H1 (cell line): ENCODE measurements at regions not wholly inside any gene's neighbourhood (a gene's known extent, or its start where the extent isn't known, plus 50 kb on each side); places are given as distances from the start of the nearest gene placed in this dataset.

Experiments used
- CTCF ChIA-PET: fragments of 300-600 bp; sonication (Branson Sonifier 250); formaldehyde crosslinking; loops from one replicate; lab custom pipeline; 2021; ENCODE audit not compliant: partially characterized antibody; lab: Charles Lee
- POLR2A ChIA-PET: fragments of 300-600 bp; sonication (Branson Sonifier 250); formaldehyde crosslinking; loops from one replicate; lab custom pipeline; 2021; ENCODE audit warnings: inconsistent platforms; ENCODE audit not compliant: partially characterized antibody; lab: Charles Lee
- DNase-seq, 2 experiments: peaks; one replicate each; pipeline versions ENCODE4 v3.0.0 to v3.0.0-alpha.2; 2010 to 2022; ENCODE audit warnings: low spot score in 2 of 2, low read depth in 1 of 2, mixed read lengths in 1 of 2
- FAIRE-seq: peaks from 2 replicates; lab custom pipeline; 2011; peaks lifted over from hg19 to GRCh38; lab: Jason Lieb, UNC
- H2AFZ ChIP-seq: 2 replicates; pipeline ENCODE4 v1.8.1; 2012; ENCODE audit warnings: low read length, inconsistent platforms
- H2AK5ac ChIP-seq: 2 replicates; pipeline ENCODE4 v1.6.1; 2013; ENCODE audit warnings: low read depth, low read length
- H2BK120ac ChIP-seq: replicated peaks from 2 replicates; pipeline ENCODE3; 2013; ENCODE audit warnings: low read depth, low read length, inconsistent platforms
- H2BK12ac ChIP-seq: 2 replicates; pipeline ENCODE4 v1.6.1; 2013; ENCODE audit warnings: low read depth, low read length
- H2BK15ac ChIP-seq: 2 replicates; pipeline ENCODE4 v1.6.1; 2013; ENCODE audit warnings: low read length
- H2BK20ac ChIP-seq: 2 replicates; pipeline ENCODE4 v1.6.1; 2013; ENCODE audit warnings: low read length
- H2BK5ac ChIP-seq: 2 replicates; pipeline ENCODE4 v1.6.1; 2013; ENCODE audit warnings: low read depth, low read length
- H3K14ac ChIP-seq: 2 replicates; pipeline ENCODE4 v1.6.1; 2013; ENCODE audit warnings: inconsistent platforms; ENCODE audit not compliant: insufficient read length
- H3K18ac ChIP-seq: 2 replicates; pipeline ENCODE4 v1.6.1; 2013; ENCODE audit warnings: low read length; ENCODE audit errors: extremely low read depth
- H3K23ac ChIP-seq: 2 replicates; pipeline ENCODE4 v1.6.1; 2013; ENCODE audit warnings: inconsistent platforms; ENCODE audit not compliant: insufficient read length
- H3K23me2 ChIP-seq: 2 replicates; pipeline ENCODE4 v1.6.1; 2013; ENCODE audit warnings: low read depth, low read length
- H3K27ac ChIP-seq: 2 replicates; pipeline ENCODE4 v1.6.1; 2011; ENCODE audit warnings: low read depth, low read length, inconsistent platforms
- H3K27me3 ChIP-seq, 4 experiments: replicated peaks in 1 of 4; 1 replicate in 1 of 4; 2 replicates in 3 of 4; pipeline versions ENCODE4 v1.6.1 to v1.8.1; 2011 to 2013; ENCODE audit warnings: low read length in 3 of 4, mild to moderate bottlenecking in 3 of 4, inconsistent platforms in 2 of 4, mixed read lengths in 2 of 4, moderate library complexity in 1 of 4; ENCODE audit not compliant: control insufficient read depth in 3 of 4, insufficient read depth in 3 of 4; ENCODE audit errors: extremely low read depth in 1 of 4
- H3K36me3 ChIP-seq, 4 experiments: 2 replicates each; pipeline versions ENCODE4 v1.6.1 to v1.8.1; 2011 to 2013; ENCODE audit warnings: mild to moderate bottlenecking in 4 of 4, low read length in 3 of 4, moderate library complexity in 2 of 4, control low read depth in 1 of 4, inconsistent platforms in 1 of 4; ENCODE audit not compliant: insufficient read depth in 4 of 4, control insufficient read depth in 2 of 4
- H3K4ac ChIP-seq: replicated peaks from 2 replicates; pipeline ENCODE3; 2013; ENCODE audit warnings: low read length, low read depth, mixed read lengths, inconsistent platforms; ENCODE audit not compliant: insufficient read length
- H3K4me1 ChIP-seq, 4 experiments: replicated peaks in 1 of 4; 1 replicate in 1 of 4; 2 replicates in 3 of 4; pipeline versions ENCODE4 v1.6.1 to v1.8.1; 2011 to 2013; ENCODE audit warnings: low read length in 3 of 4, inconsistent platforms in 2 of 4, mixed read lengths in 1 of 4; ENCODE audit not compliant: insufficient read depth in 4 of 4, control insufficient read depth in 3 of 4
- H3K4me2 ChIP-seq, 2 experiments: 2 replicates each; pipeline versions ENCODE4 v1.6.1 to v1.8.1; 2011 to 2013; ENCODE audit warnings: low read depth in 2 of 2, low read length in 2 of 2, control low read depth in 1 of 2, inconsistent platforms in 1 of 2, mild to moderate bottlenecking in 1 of 2; ENCODE audit not compliant: insufficient read depth in 1 of 2
- H3K4me3 ChIP-seq, 4 experiments: fragments of 200-600, 300-600 bp in 1 of 4; sonication (generic), shearing (Covaris generic), sonication (Bioruptor Twin) in 1 of 4; 2 replicates each; pipeline versions ENCODE4 v1.5.1 to v1.8.1; 2011 to 2016; ENCODE audit warnings: low read length in 4 of 4, low read depth in 3 of 4, control low read depth in 2 of 4, inconsistent platforms in 2 of 4, mild to moderate bottlenecking in 2 of 4, mixed read lengths in 1 of 4, moderate library complexity in 1 of 4; ENCODE audit not compliant: insufficient read depth in 2 of 4; ENCODE audit errors: extremely low read depth in 1 of 4
- H3K56ac ChIP-seq: replicated peaks from 2 replicates; pipeline ENCODE3; 2013; ENCODE audit warnings: low read depth, mild to moderate bottlenecking, mixed read lengths, low read length, inconsistent platforms; ENCODE audit not compliant: insufficient read length
- H3K79me1 ChIP-seq: 2 replicates; pipeline ENCODE4 v1.6.1; 2013; ENCODE audit warnings: low read depth, low read length, control low read depth
- H3K79me2 ChIP-seq, 2 experiments: 2 replicates each; pipeline versions ENCODE4 v1.6.1 to v1.8.1; 2012 to 2013; ENCODE audit warnings: low read length in 2 of 2, mild to moderate bottlenecking in 2 of 2, inconsistent platforms in 1 of 2; ENCODE audit not compliant: insufficient read depth in 2 of 2, control insufficient read depth in 1 of 2
- H3K9ac ChIP-seq, 4 experiments: replicated peaks in 1 of 4; 1 replicate in 1 of 4; 2 replicates in 3 of 4; pipeline versions ENCODE4 v1.6.1 to v1.8.1; 2011 to 2013; ENCODE audit warnings: low read depth in 3 of 4, low read length in 3 of 4, control low read depth in 2 of 4, mild to moderate bottlenecking in 2 of 4, moderate library complexity in 2 of 4, inconsistent platforms in 1 of 4; ENCODE audit errors: extremely low read depth in 1 of 4
- H3K9me3 ChIP-seq, 2 experiments: 2 replicates each; pipeline versions ENCODE4 v1.6.1 to v1.8.1; 2012 to 2013; ENCODE audit warnings: mild to moderate bottlenecking in 2 of 2, moderate library complexity in 2 of 2, control low read depth in 1 of 2, inconsistent platforms in 1 of 2, low read depth in 1 of 2, low read length in 1 of 2, mixed read lengths in 1 of 2; ENCODE audit not compliant: insufficient read depth in 2 of 2
- H4K20me1 ChIP-seq, 2 experiments: replicated peaks in 1 of 2; 2 replicates each; pipeline versions ENCODE3 to v1.8.1; 2011 to 2013; ENCODE audit warnings: inconsistent platforms in 2 of 2, low read length in 2 of 2, mild to moderate bottlenecking in 1 of 2; ENCODE audit not compliant: insufficient read depth in 2 of 2, control insufficient read depth in 1 of 2
- H4K5ac ChIP-seq: 2 replicates; pipeline ENCODE4 v1.6.1; 2013; ENCODE audit warnings: low read length, low read depth, mixed read lengths, inconsistent platforms; ENCODE audit not compliant: insufficient read length
- H4K8ac ChIP-seq: 2 replicates; pipeline ENCODE4 v1.8.0; 2013; ENCODE audit warnings: mild to moderate bottlenecking, moderate library complexity, low read length, inconsistent platforms; ENCODE audit not compliant: insufficient read depth; ENCODE audit errors: extremely low read depth
- H4K91ac ChIP-seq: replicated peaks from 2 replicates; pipeline ENCODE3; 2013; ENCODE audit warnings: low read length, mixed read lengths, inconsistent platforms; ENCODE audit not compliant: insufficient read length
- CBX5 ChIP-seq: fragments of 300-800, 300-1000 bp; sonication (generic); IDR thresholded peaks from 2 replicates; pipeline ENCODE4 v1.7.1; 2016; ENCODE audit warnings: antibody characterized with exemption, low read length, low read depth
- EZH2 ChIP-seq: fragments of 200-600 bp; sonication (generic); IDR thresholded peaks from 2 replicates; pipeline ENCODE4 v1.7.1; 2012; ENCODE audit warnings: low read depth, mild to moderate bottlenecking, moderate library complexity, low read length, inconsistent platforms; ENCODE audit not compliant: severe bottlenecking
- POLR2AphosphoS5 ChIP-seq: IDR thresholded peaks from 2 replicates; pipeline ENCODE4 v1.6.1; 2011; ENCODE audit warnings: low read depth, low read length
- TBP ChIP-seq: IDR thresholded peaks from 2 replicates; pipeline ENCODE4 v1.6.1; 2011; ENCODE audit warnings: low read depth, low read length, improper control_type of control experiment
- TEAD4 ChIP-seq: IDR thresholded peaks from 2 replicates; pipeline ENCODE4 v1.6.1; 2012; ENCODE audit warnings: low read depth, low read length, inconsistent platforms, mixed read lengths
- WGBS, 2 experiments: shearing (Covaris generic) in 1 of 2; methylation state at CpG; one replicate each; pipeline versions ENCODE4 v1.1.6 to v1.1.7; 2013 to 2015; ENCODE audit warnings: low lambda C conversion rate in 2 of 2, mixed read lengths in 2 of 2, inconsistent platforms in 1 of 2, low coverage in 1 of 2, missing lambda C conversion rate in 1 of 2; ENCODE audit not compliant: insufficient replicate concordance in 2 of 2, insufficient coverage in 1 of 2, insufficient read length in 1 of 2; ENCODE audit errors: extremely low coverage in 1 of 2, missing lambda C conversion rate in 1 of 2; 5-methylcytosine and 5-hydroxymethylcytosine counted together

- Histone ChIP-seq H4K8ac (no peak overlapping the region), H2AFZ (no peak overlapping the region), H2BK15ac (no peak overlapping the region), H3K4me2 (no peak overlapping the region), H3K9ac (no peak overlapping the region), H3K14ac (no peak overlapping the region), H2BK20ac (no peak overlapping the region), H3K18ac (no peak overlapping the region), H4K5ac (no peak overlapping the region), H3K27me3 (no peaks in the 10 kb centered on the region), H2BK12ac (no peak overlapping the region), H3K4ac (no peak overlapping the region)
- CTCF ChIA-PET = interaction anchor here (0.9 to 4.1 kb wide), 7 partner anchors 9 to 251 kb away, joined by 3 to 23 read pairs (median 3); no protein-coding TSS in a partner anchor
- FAIRE-seq = no peak
- no peak for TF ChIP-seq TEAD4
- TF ChIP-seq POLR2AphosphoS5 = no peak
- no peak for TF ChIP-seq TBP
- no peak for TF ChIP-seq EZH2
- TF ChIP-seq CBX5 = no peak
- TF ChIP-seq, all 59 proteins: peak for 0
- H3K27ac ChIP-seq = no peak overlapping the region
- no peaks in the 10 kb centered on the region for H3K4me1 ChIP-seq
- H3K23ac ChIP-seq = no peak overlapping the region
- no peak overlapping the region for H3K4me3 ChIP-seq
- WGBS, 2 experiments = 91% methylated on average over 9 of the region's 9 CpGs; no CpG with 5 or more reads in 1 of the 2 experiments
- no peak overlapping the region for H2AK5ac ChIP-seq
- H3K79me2 ChIP-seq = no peaks in the 10 kb centered on the region
- H3K23me2 ChIP-seq = no peaks in the 10 kb centered on the region
- H3K36me3 ChIP-seq = no peaks in the 10 kb centered on the region
- POLR2A ChIA-PET = no interaction called here
- H2BK120ac ChIP-seq = no peak overlapping the region
- no peaks in the 10 kb centered on the region for H4K20me1 ChIP-seq
- H4K91ac ChIP-seq = no peak overlapping the region
- DNase-seq = no peak
- H3K79me1 ChIP-seq = no peaks in the 10 kb centered on the region
- H3K9me3 ChIP-seq = no peaks in the 10 kb centered on the region
- no peak overlapping the region for H2BK5ac ChIP-seq
- no peak overlapping the region for H3K56ac ChIP-seq
These were observed 54.3 kb upstream of the TMCC3 start for GRCh38 chr12:94704452-94705306.
